Gastrocnemius medialis (tissue), 4 donors: ENCODE measurements at regions not wholly inside any gene's neighbourhood (a gene's known extent, or its start where the extent isn't known, plus 50 kb on each side); places are given as distances from the start of the nearest gene placed in this dataset.

Experiments used
- POLR2A ChIP-seq, 2 donors: fragments of 450-650 bp; IDR thresholded peaks; one replicate each; pipeline ENCODE4 v1.6.1; 2017; ENCODE audit warnings: antibody characterized with exemption in 2 of 2, mild to moderate bottlenecking in 2 of 2, moderate library complexity in 2 of 2
- TF ChIP-seq, protein P1 (sequence below), 5 experiments: fragments of 450-650 bp in 3 of 5; fragments of 200-600 bp in 2 of 5; sonication (generic) in 2 of 5; IDR thresholded peaks in 4 of 5; conservative IDR thresholded peaks in 1 of 5; 1 replicate in 4 of 5; 2 replicates in 1 of 5; pipeline ENCODE4 v1.5.1; 2016 to 2019; ENCODE audit warnings: antibody characterized with exemption in 5 of 5, mild to moderate bottlenecking in 3 of 5, moderate library complexity in 3 of 5

DNA sequence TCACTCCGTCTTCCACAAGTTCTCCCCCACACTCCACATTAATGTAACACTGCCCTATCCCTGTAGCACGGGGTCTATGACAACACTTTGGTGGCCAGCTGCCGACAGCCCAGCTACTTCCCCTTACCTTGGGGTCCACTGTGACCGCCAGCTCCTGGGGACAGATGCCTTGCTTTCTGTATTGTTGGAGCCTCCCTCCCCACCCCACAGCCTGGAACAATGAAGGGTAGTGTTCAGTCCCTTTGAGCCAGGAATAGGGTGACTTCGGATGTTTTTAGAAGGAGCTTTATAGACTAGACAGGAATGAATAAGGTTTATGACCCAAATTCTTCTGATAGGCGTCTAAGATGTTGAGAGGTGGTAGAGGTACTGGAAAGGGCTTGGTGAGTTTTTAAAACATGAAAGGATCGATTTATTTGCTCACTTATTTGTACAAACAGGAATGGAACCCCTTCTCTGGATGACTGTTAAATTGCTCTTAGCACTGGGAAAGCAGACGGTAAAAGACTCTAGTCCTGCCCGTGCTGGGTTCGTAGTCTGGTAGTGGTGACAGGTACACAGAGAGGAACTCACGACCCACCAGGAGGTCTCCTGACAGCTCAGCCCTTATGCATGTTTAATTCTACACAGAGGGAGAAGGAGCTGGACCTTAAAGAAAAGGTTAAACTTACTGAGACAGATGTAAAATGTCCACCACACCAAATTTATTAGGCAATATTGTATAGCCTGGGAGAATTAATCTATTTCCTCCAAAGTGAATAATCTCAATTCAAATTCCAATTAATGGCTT is 90.9 kb downstream of the MYCN start:
- TF ChIP-seq, protein P1, sequence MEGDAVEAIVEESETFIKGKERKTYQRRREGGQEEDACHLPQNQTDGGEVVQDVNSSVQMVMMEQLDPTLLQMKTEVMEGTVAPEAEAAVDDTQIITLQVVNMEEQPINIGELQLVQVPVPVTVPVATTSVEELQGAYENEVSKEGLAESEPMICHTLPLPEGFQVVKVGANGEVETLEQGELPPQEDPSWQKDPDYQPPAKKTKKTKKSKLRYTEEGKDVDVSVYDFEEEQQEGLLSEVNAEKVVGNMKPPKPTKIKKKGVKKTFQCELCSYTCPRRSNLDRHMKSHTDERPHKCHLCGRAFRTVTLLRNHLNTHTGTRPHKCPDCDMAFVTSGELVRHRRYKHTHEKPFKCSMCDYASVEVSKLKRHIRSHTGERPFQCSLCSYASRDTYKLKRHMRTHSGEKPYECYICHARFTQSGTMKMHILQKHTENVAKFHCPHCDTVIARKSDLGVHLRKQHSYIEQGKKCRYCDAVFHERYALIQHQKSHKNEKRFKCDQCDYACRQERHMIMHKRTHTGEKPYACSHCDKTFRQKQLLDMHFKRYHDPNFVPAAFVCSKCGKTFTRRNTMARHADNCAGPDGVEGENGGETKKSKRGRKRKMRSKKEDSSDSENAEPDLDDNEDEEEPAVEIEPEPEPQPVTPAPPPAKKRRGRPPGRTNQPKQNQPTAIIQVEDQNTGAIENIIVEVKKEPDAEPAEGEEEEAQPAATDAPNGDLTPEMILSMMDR (IDR thresholded peaks at IDR 0.05 in 4 of 5, conservative IDR thresholded peaks at IDR 0.05 in 1 of 5), result no peak
- TF ChIP-seq POLR2A (IDR thresholded peaks at IDR 0.05), result no peak
